Pancreas (tissue), 10 donors: ENCODE measurements at regions not wholly inside any gene's neighbourhood (a gene's known extent, or its start where the extent isn't known, plus 50 kb on each side); places are given as distances from the start of the nearest gene placed in this dataset.
"Not testable (repeated sequence)": the region's sequence is repeated elsewhere in the genome, so short reads cannot be mapped to it uniquely, and the experiment has no call there.

Experiments used
- ATAC-seq, 4 donors: fragments of 200-7000 bp; cut with Tn5 transposase; one replicate each; pipeline versions ENCODE4 v1.8.0 to v1.9.1; 2020; ENCODE audit warnings: mild to moderate bottlenecking in 4 of 4, moderate library complexity in 4 of 4
- DNase-seq, 6 donors: peaks; one replicate each; pipeline ENCODE4 v3.0.0-alpha.2; 2020
- FAIRE-seq: peaks from 2 replicates; lab custom pipeline; 2012; peaks lifted over from hg19 to GRCh38; lab: Jason Lieb, UNC
- H3K27ac ChIP-seq, 4 donors: fragments of 200-600 bp; sonication (generic); 1 replicate in 3 of 4; 2 replicates in 1 of 4; pipeline versions ENCODE4 v1.5.0 to v1.8.0; 2020
- H3K27me3 ChIP-seq, 4 donors: fragments of 200-600 bp; one replicate each; pipeline ENCODE4 v1.8.0; 2021
- H3K36me3 ChIP-seq, 3 donors: fragments of 200-600 bp; sonication (generic) in 1 of 3; one replicate each; pipeline versions ENCODE4 v1.5.0 to v1.8.0; 2020 to 2021
- H3K4me1 ChIP-seq, 3 donors: fragments of 200-600 bp; one replicate each; pipeline ENCODE4 v1.8.0; 2021
- H3K4me3 ChIP-seq, 4 donors: fragments of 200-600 bp; sonication (generic) in 2 of 4; one replicate each; pipeline versions ENCODE4 v1.5.0 to v1.8.0; 2020 to 2021
- H3K9me3 ChIP-seq, 4 donors: fragments of 200-600 bp; one replicate each; pipeline ENCODE4 v1.8.0; 2021
- CTCF ChIP-seq, 4 donors: fragments of 200-600 bp; sonication (generic) in 3 of 4; IDR thresholded peaks; one replicate each; pipeline versions ENCODE4 v1.5.0 to v1.8.0; 2021; ENCODE audit warnings: antibody characterized with exemption in 4 of 4
- whole genome bisulfite sequencing, 2 donors: extraction: QIAGEN DNeasy Blood & Tissue Kit; methylation state at CpG; one replicate each; pipeline ENCODE4 v1.1.7; 2013; 5-methylcytosine and 5-hydroxymethylcytosine counted together
- intact Hi-C, 3 donors: fragments of 100-400 bp; cut with DNase I; formaldehyde crosslinking; loops; one replicate each; pipeline versions ENCODE4 v1.11.1 to v1.14.2; 2022
- donor health status: healthy with polysubstance abuse.
- donor health status: DM: no; HTN: no; CAD: no; lungs with moderate emphysema.
- donor health status: DM: no; HTN: no; CAD: no.
- donor health status: control.
- donor health status: control.
- donor health status: Bipolar disorder and iron deficiency.
- donor health status: DM: yes; HTN: yes; CAD: no.
- donor health status: DM: no; HTN: no; CAD: no.
- donor health status: DM: no; HTN: no; CAD: no.
- donor health status: DM: yes; HTN: yes; CAD: no.

- Histone ChIP-seq H3K4me1 (no peaks in the 10 kb centered on the region), H3K4me3 (no peak overlapping the region), H3K27ac (no peak overlapping the region), H3K27me3 (no peaks in the 10 kb centered on the region), H3K9me3 (no peaks in the 10 kb centered on the region), H3K36me3 (no peaks in the 10 kb centered on the region)
- WGBS, 2 donors: 88 to 92% methylated on average over 3 of the region's 3 CpGs
- no peak for ATAC-seq
- no peak for TF ChIP-seq CTCF (IDR thresholded peaks at IDR 0.05)
- intact Hi-C loops: no loop called here
- FAIRE-seq: no peak
- no peak for DNase-seq
Measured at GRCh38 chr7:66460921-66461361, 167.7 kb upstream of the KCTD7 start.

GRCh38 chr7:66461397-66461796 is 167.3 kb upstream of the KCTD7 start:
- 88 to 93% methylated on average over 4 of the region's 4 CpGs for WGBS, 2 donors
- ATAC-seq: not testable (repeated sequence)

GRCh38 chr7:66462831-66463230 is 165.8 kb upstream of the KCTD7 start:
- H3K4me1 ChIP-seq, H3K4me3 ChIP-seq, H3K27me3 ChIP-seq, H3K36me3 ChIP-seq, intact Hi-C loops, FAIRE-seq, H3K9me3 ChIP-seq, ATAC-seq, DNase-seq, H3K27ac ChIP-seq: not testable (repeated sequence)
- WGBS, 2 donors: 94 to 98% methylated on average over 4 of the region's 4 CpGs

More at GRCh38 chr7:66461397-66461796, 167.3 kb upstream of the KCTD7 start:
- FAIRE-seq, H3K36me3 ChIP-seq, H3K9me3 ChIP-seq, H3K27me3 ChIP-seq, intact Hi-C loops, H3K27ac ChIP-seq, DNase-seq, H3K4me3 ChIP-seq, H3K4me1 ChIP-seq: not testable (repeated sequence)

GRCh38 chr7:66464059-66464458 is 164.6 kb upstream of the KCTD7 start:
- Histone ChIP-seq H3K36me3 (no peaks in the 10 kb centered on the region), H3K27ac (no peak overlapping the region), H3K4me1 (peaks cover 0 to 5% (median 3%) of the 10 kb centered on the region in 3 donors), H3K27me3 (no peaks in the 10 kb centered on the region), H3K4me3 (no peak overlapping the region), H3K9me3 (no peaks in the 10 kb centered on the region)
- no peak for TF ChIP-seq CTCF (IDR thresholded peaks at IDR 0.05)
- ATAC-seq (no peak), FAIRE-seq (no peak), DNase-seq (no peak)
- intact Hi-C loops: no loop called here
- 94 to 95% methylated on average over 6 of the region's 6 CpGs for WGBS, 2 donors

GRCh38 chr7:66466081-66466600 is 162.5 kb upstream of the KCTD7 start:
- Histone ChIP-seq H3K4me3 (no peak overlapping the region), H3K27me3 (no peaks in the 10 kb centered on the region), H3K36me3 (no peaks in the 10 kb centered on the region), H3K4me1 (peaks cover 0 to 5% (median 3%) of the 10 kb centered on the region in 3 donors), H3K27ac (no peak overlapping the region), H3K9me3 (no peaks in the 10 kb centered on the region)
- ATAC-seq: no peak
- intact Hi-C loops: no loop called here
- WGBS, 2 donors: 94 to 97% methylated on average over 8 of the region's 8 CpGs
- no peak for DNase-seq
- TF ChIP-seq CTCF (IDR thresholded peaks at IDR 0.05): no peak
- FAIRE-seq: no peak

- H3K9me3 ChIP-seq: no peaks in the 10 kb centered on the region
- ATAC-seq (no peak), DNase-seq (no peak), FAIRE-seq (no peak)
- no peak overlapping the region for H3K27ac ChIP-seq
- peaks cover 0 to 5% (median 3%) of the 10 kb centered on the region in 3 donors for H3K4me1 ChIP-seq
- 96 to 100% methylated on average over 2 of the region's 2 CpGs for WGBS, 2 donors
- no peak overlapping the region for H3K4me3 ChIP-seq
- no peaks in the 10 kb centered on the region for H3K27me3 ChIP-seq
- TF ChIP-seq CTCF (IDR thresholded peaks at IDR 0.05): no peak
- intact Hi-C loops: no loop called here
- no peaks in the 10 kb centered on the region for H3K36me3 ChIP-seq
Measured at GRCh38 chr7:66467887-66468286, 160.8 kb upstream of the KCTD7 start.

GRCh38 chr7:66473064-66473463 is 155.6 kb upstream of the KCTD7 start:
- FAIRE-seq, H3K27me3 ChIP-seq, H3K4me1 ChIP-seq, H3K4me3 ChIP-seq, DNase-seq, H3K9me3 ChIP-seq, intact Hi-C loops, H3K27ac ChIP-seq, ATAC-seq: not testable (repeated sequence)
- WGBS, 2 donors: 84% methylated on average over 3 of the region's 3 CpGs
- peaks cover 0 to 11% (median 0%) of the 10 kb centered on the region in 3 donors for H3K36me3 ChIP-seq
